PC-9 (cell line): ENCODE measurements at regions not wholly inside any gene's neighbourhood (a gene's known extent, or its start where the extent isn't known, plus 50 kb on each side); places are given as distances from the start of the nearest gene placed in this dataset.

Experiments
- BruUV-seq: library from RNA; stranded (reverse); fragments of 400-500 nt; replicated peaks from 2 replicates; lab custom pipeline; 2021; lab: Mats Ljungman, UMichigan
- CTCF ChIA-PET: fragments of 300-600 bp; sonication (Branson Sonifier 250); formaldehyde crosslinking; loops from one replicate; lab custom pipeline; 2022; ENCODE audit warnings: antibody characterized with exemption; lab: Charles Lee
- POLR2A ChIA-PET: fragments of 300-600 bp; sonication (Branson Sonifier 250); formaldehyde crosslinking; loops from one replicate; lab custom pipeline; 2022; ENCODE audit warnings: antibody characterized with exemption; ENCODE audit not compliant: unreplicated experiment; lab: Charles Lee
- DNase-seq, 2 experiments: peaks; one replicate each; pipeline versions ENCODE4 v3.0.0 to v3.0.0-alpha.2; 2015 to 2022; ENCODE audit warnings: mixed read lengths in 1 of 2
- H2AFZ ChIP-seq: fragments of 200-600 bp; sonication (generic); 2 replicates; pipeline ENCODE4 v1.8.1; 2017; ENCODE audit warnings: antibody characterized with exemption
- H3F3A ChIP-seq: fragments of 200-600 bp; sonication (generic); 2 replicates; pipeline ENCODE4 v1.8.1; 2017; ENCODE audit warnings: antibody characterized with exemption, mild to moderate bottlenecking, low read depth; ENCODE audit not compliant: insufficient read depth
- H3K27ac ChIP-seq: fragments of 200-600 bp; sonication (generic); 2 replicates; pipeline ENCODE4 v1.6.1; 2016; ENCODE audit warnings: mixed run types
- H3K27me3 ChIP-seq: fragments of 200-600 bp; sonication (generic); 2 replicates; pipeline ENCODE4 v1.6.1; 2016; ENCODE audit warnings: low read depth, mixed run types; ENCODE audit not compliant: insufficient read depth
- H3K36me3 ChIP-seq: fragments of 200-600 bp; sonication (generic); 2 replicates; pipeline ENCODE4 v1.6.1; 2016; ENCODE audit warnings: low read depth, mixed run types
- H3K4me1 ChIP-seq: fragments of 200-600 bp; sonication (generic); replicated peaks from 2 replicates; pipeline ENCODE4 v1.6.1; 2016; ENCODE audit warnings: mixed run types; ENCODE audit not compliant: insufficient read depth
- H3K4me2 ChIP-seq: fragments of 200-600 bp; sonication (generic); 2 replicates; pipeline ENCODE4 v1.6.1; 2017; ENCODE audit warnings: mixed run types
- H3K4me3 ChIP-seq: fragments of 200-600 bp; sonication (generic); 2 replicates; pipeline ENCODE4 v1.6.1; 2016; ENCODE audit warnings: mixed run types
- H3K79me2 ChIP-seq: fragments of 200-600 bp; sonication (generic); 2 replicates; pipeline ENCODE4 v1.6.1; 2017; ENCODE audit warnings: low read depth, mixed run types
- H3K9me2 ChIP-seq: fragments of 200-600 bp; sonication (generic); 2 replicates; pipeline ENCODE4 v1.8.1; 2017; ENCODE audit warnings: mild to moderate bottlenecking; ENCODE audit not compliant: insufficient read depth
- H3K9me3 ChIP-seq: fragments of 200-600 bp; sonication (generic); 2 replicates; pipeline ENCODE4 v1.8.1; 2016; ENCODE audit warnings: low read depth; ENCODE audit not compliant: insufficient read depth
- H4K20me1 ChIP-seq: fragments of 200-600 bp; sonication (generic); 2 replicates; pipeline ENCODE4 v1.8.1; 2017; ENCODE audit not compliant: insufficient read depth
- CTCF ChIP-seq: fragments of 200-600 bp; sonication (generic); conservative IDR thresholded peaks from 2 replicates; pipeline ENCODE4 v1.6.1; 2017; ENCODE audit warnings: mixed run types, antibody characterized with exemption, mild to moderate bottlenecking, moderate library complexity
- EZH2 ChIP-seq: fragments of 200-600 bp; sonication (generic); IDR thresholded peaks from 2 replicates; pipeline ENCODE4 v1.8.0; 2017; ENCODE audit warnings: antibody characterized with exemption, low read depth
- intact Hi-C: fragments of 100-400 bp; cut with micrococcal nuclease; formaldehyde crosslinking; loops from one replicate; pipeline ENCODE4 v1.10.0; 2022; ENCODE audit not compliant: unreplicated experiment

GRCh38 chrX:13511241-13511943, 58.0 kb upstream of the EGFL6 start:
- no peak for DNase-seq
- ChIA-PET POLR2A (no interaction called here), CTCF (interaction anchor here (0.6 kb wide), 1 partner anchor 1739 kb away, joined by 5 read pairs; no protein-coding TSS in a partner anchor)

GRCh38 chrX:13507893-13508292, 61.5 kb upstream of the EGFL6 start:
- Histone ChIP-seq H3F3A (no peaks in the 10 kb centered on the region), H3K9me2 (no peaks in the 10 kb centered on the region), H3K36me3 (no peaks in the 10 kb centered on the region), H2AFZ (no peak overlapping the region), H3K4me2 (no peak overlapping the region), H3K9me3 (no peaks in the 10 kb centered on the region), H3K4me1 (no peaks in the 10 kb centered on the region), H3K4me3 (no peak overlapping the region), H3K27me3 (no peaks in the 10 kb centered on the region), H3K27ac (no peak overlapping the region), H4K20me1 (no peaks in the 10 kb centered on the region), H3K79me2 (no peaks in the 10 kb centered on the region)
- ChIA-PET POLR2A (no interaction called here), CTCF (no interaction called here)
- TF ChIP-seq EZH2 (no peak), CTCF (no peak)
- intact Hi-C loops, result loop anchor here (2.0 to 5.0 kb wide), 2 partner anchors 145 to 239 kb away; partner anchors contain the start of gene TCEANC
- no peak for DNase-seq
- BruUV-seq, result no TSS peak

More at GRCh38 chrX:13511241-13511943, 58.0 kb upstream of the EGFL6 start:
- TF ChIP-seq EZH2, result no peak
- no peak for TF ChIP-seq CTCF
- no peak overlapping the region for H2AFZ ChIP-seq
- H3K27me3 ChIP-seq, result no peaks in the 10 kb centered on the region
- BruUV-seq, result no TSS peak
- intact Hi-C loops, result no loop called here
- H3F3A ChIP-seq, result no peaks in the 10 kb centered on the region
- no peak overlapping the region for H3K27ac ChIP-seq
- no peaks in the 10 kb centered on the region for H3K4me1 ChIP-seq
- no peaks in the 10 kb centered on the region for H3K36me3 ChIP-seq
- H3K4me2 ChIP-seq, result no peak overlapping the region
- no peaks in the 10 kb centered on the region for H3K9me3 ChIP-seq
- no peaks in the 10 kb centered on the region for H3K79me2 ChIP-seq
- no peaks in the 10 kb centered on the region for H3K9me2 ChIP-seq
- H3K4me3 ChIP-seq, result no peak overlapping the region
- no peaks in the 10 kb centered on the region for H4K20me1 ChIP-seq

- Histone ChIP-seq H3K9me3 (no peaks in the 10 kb centered on the region), H3K4me2 (no peak overlapping the region), H3K4me3 (no peak overlapping the region), H3F3A (no peaks in the 10 kb centered on the region), H3K79me2 (no peaks in the 10 kb centered on the region), H3K27ac (no peak overlapping the region), H3K27me3 (no peaks in the 10 kb centered on the region), H3K36me3 (no peaks in the 10 kb centered on the region), H3K9me2 (no peaks in the 10 kb centered on the region), H2AFZ (no peak overlapping the region), H4K20me1 (no peaks in the 10 kb centered on the region), H3K4me1 (no peaks in the 10 kb centered on the region)
- BruUV-seq, result no TSS peak
- CTCF ChIA-PET, result interaction anchor here (0.7 to 1.1 kb wide), 4 partner anchors 140 to 525 kb away, joined by 3 to 5 read pairs (median 4); partner anchors contain the start of genes OFD1 and TRAPPC2
- DNase-seq, result peak in 1 of 2 experiments; percentile 20
- intact Hi-C loops, result loop anchor here (1.0 to 5.0 kb wide), 3 partner anchors 146 to 526 kb away; partner anchors contain the start of gene TCEANC
- POLR2A ChIA-PET, result no interaction called here
- TF ChIP-seq EZH2, result no peak
- peak; percentile 85 for TF ChIP-seq CTCF
These were observed 62.8 kb upstream of the EGFL6 start for GRCh38 chrX:13506574-13506973.
